Head of caudate nucleus (tissue), 42 donors: ENCODE measurements at regions not wholly inside any gene's neighbourhood (a gene's known extent, or its start where the extent isn't known, plus 50 kb on each side); places are given as distances from the start of the nearest gene placed in this dataset.
A peak's percentile ranks its signal among the peaks of the same experiment; 100 is the strongest.

Experiments
- DNase-seq, 42 donors: peaks; one replicate each; pipeline versions ENCODE4 v3.0.0 to v3.0.0-alpha.2; 2020 to 2021; ENCODE audit warnings: mixed read lengths in 7 of 42
- intact Hi-C: fragments of 100-400 bp; cut with DNase I; formaldehyde crosslinking; loops from one replicate; pipeline ENCODE4 v1.15.0; 2022

GRCh38 chr14:104248203-104249055 is 110.0 kb downstream of the KIF26A start:
- intact Hi-C loops, result no loop called here
- peak in 5 of 42 donors; percentile 6 to 32 (median 20) for DNase-seq

GRCh38 chr14:104249089-104249488 is 110.7 kb downstream of the KIF26A start:
- DNase-seq, result peak in 6 of 42 donors; percentile 0 to 17 (median 14)
- intact Hi-C loops, result no loop called here

- DNase-seq, result peak in 5 of 42 donors; percentile 5 to 33 (median 21)
- intact Hi-C loops, result no loop called here
Measured at GRCh38 chr14:104249706-104250105, 111.3 kb downstream of the KIF26A start.

- peak in 1 of 42 donors; percentile 7 for DNase-seq
- intact Hi-C loops, result no loop called here
Measured at GRCh38 chr14:104250175-104250574, 111.8 kb downstream of the KIF26A start.

- intact Hi-C loops, result no loop called here
- peak in 2 of 42 donors; percentile 7 to 20 for DNase-seq
Measured at GRCh38 chr14:104252256-104253215, 114.1 kb downstream of the KIF26A start.

GRCh38 chr14:104253223-104253822 is 114.9 kb downstream of the KIF26A start:
- intact Hi-C loops, result no loop called here
- DNase-seq, result peak in 5 of 42 donors; percentile 3 to 29 (median 12)

GRCh38 chr14:104253901-104254353 is 115.5 kb downstream of the KIF26A start:
- intact Hi-C loops, result no loop called here
- peak in 1 of 42 donors; percentile 13 for DNase-seq

GRCh38 chr14:104254735-104255400 is 116.5 kb downstream of the KIF26A start:
- intact Hi-C loops, result no loop called here
- peak in 1 of 42 donors; percentile 9 for DNase-seq

GRCh38 chr14:104256025-104256424 is 117.6 kb downstream of the KIF26A start:
- DNase-seq, result no peak
- intact Hi-C loops, result no loop called here

GRCh38 chr14:104262515-104263514 is 124.4 kb downstream of the KIF26A start:
- peak in 10 of 42 donors; percentile 2 to 27 (median 6) for DNase-seq
- intact Hi-C loops, result no loop called here

GRCh38 chr14:104263675-104264358 is 125.4 kb downstream of the KIF26A start:
- intact Hi-C loops, result no loop called here
- peak in 11 of 42 donors; percentile 5 to 31 (median 10) for DNase-seq

- intact Hi-C loops, result no loop called here
- peak in 13 of 42 donors; percentile 4 to 40 (median 11) for DNase-seq
Measured at GRCh38 chr14:104264495-104265265, 126.3 kb downstream of the KIF26A start.

GRCh38 chr14:104265918-104266630 is 127.7 kb downstream of the KIF26A start:
- peak in 12 of 42 donors; percentile 2 to 35 (median 10) for DNase-seq
- intact Hi-C loops, result no loop called here

GRCh38 chr14:104266631-104267575 is 128.5 kb downstream of the KIF26A start:
- intact Hi-C loops, result no loop called here
- DNase-seq, result peak in 18 of 42 donors; percentile 3 to 34 (median 12)
